Cardiac fibroblast (primary cell): ENCODE measurements at regions not wholly inside any gene's neighbourhood (a gene's known extent, or its start where the extent isn't known, plus 50 kb on each side); places are given as distances from the start of the nearest gene placed in this dataset.

Experiments used
- DNase-seq, 2 donors: peaks; one replicate each; pipeline versions ENCODE4 v3.0.0 to v3.0.0-alpha.2; 2010; ENCODE audit warnings: low read depth in 2 of 2
- H3K4me3 ChIP-seq, 2 donors: replicated peaks in 1 of 2; 1 replicate in 1 of 2; 2 replicates in 1 of 2; pipeline ENCODE4 v1.5.1; 2011; ENCODE audit warnings: low read depth in 2 of 2, low read length in 2 of 2, mild to moderate bottlenecking in 2 of 2, moderate library complexity in 1 of 2
- TF ChIP-seq, protein P1 (sequence below): IDR thresholded peaks from one replicate; pipeline ENCODE4 v1.5.1; 2011; ENCODE audit warnings: low read depth, mild to moderate bottlenecking, low read length, inconsistent platforms

DNA sequence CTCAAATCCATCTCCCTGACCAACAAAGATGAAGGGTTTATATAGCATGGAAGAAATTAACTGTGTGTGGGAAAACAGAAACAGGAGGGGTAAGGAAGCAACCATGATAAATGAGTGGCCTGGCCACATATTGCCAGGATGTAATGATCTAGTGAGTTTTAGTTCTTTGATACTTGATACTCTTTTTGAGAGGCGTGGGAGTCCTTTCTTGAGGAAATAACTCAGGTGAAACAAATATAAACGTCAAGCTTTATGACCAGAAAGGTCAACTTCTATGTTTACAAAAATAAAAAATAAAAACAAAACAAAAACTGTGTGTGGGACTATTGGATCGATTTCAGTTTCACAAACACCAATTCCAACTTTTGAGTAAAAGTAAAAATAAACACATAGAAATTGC lies 860.8 kb upstream of the B3GALT2 start:
- no peak for DNase-seq
- TF ChIP-seq, protein P1, sequence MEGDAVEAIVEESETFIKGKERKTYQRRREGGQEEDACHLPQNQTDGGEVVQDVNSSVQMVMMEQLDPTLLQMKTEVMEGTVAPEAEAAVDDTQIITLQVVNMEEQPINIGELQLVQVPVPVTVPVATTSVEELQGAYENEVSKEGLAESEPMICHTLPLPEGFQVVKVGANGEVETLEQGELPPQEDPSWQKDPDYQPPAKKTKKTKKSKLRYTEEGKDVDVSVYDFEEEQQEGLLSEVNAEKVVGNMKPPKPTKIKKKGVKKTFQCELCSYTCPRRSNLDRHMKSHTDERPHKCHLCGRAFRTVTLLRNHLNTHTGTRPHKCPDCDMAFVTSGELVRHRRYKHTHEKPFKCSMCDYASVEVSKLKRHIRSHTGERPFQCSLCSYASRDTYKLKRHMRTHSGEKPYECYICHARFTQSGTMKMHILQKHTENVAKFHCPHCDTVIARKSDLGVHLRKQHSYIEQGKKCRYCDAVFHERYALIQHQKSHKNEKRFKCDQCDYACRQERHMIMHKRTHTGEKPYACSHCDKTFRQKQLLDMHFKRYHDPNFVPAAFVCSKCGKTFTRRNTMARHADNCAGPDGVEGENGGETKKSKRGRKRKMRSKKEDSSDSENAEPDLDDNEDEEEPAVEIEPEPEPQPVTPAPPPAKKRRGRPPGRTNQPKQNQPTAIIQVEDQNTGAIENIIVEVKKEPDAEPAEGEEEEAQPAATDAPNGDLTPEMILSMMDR, result no peak
- no peak overlapping the region for H3K4me3 ChIP-seq

DNA sequence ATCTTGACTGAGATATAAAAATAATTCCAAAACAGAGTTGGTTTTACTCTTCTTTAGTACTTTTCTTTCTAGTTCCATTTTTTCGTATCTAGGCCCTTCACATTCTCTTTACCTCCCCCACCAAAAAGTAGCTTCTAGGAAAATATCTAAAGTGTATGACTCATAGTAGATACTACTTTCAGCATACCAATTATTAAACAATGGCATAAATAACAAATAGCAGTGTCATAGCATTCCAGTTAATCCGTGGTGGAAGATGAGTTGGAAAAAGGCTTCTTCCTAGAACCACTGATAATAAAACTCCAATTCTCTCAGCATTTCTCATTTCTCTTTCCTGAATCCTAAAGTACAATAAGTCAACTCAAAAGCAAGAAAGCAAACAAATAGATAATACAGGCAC lies 859.0 kb upstream of the B3GALT2 start:
- TF ChIP-seq, protein P1, result no peak
- DNase-seq, result peak; percentile 59 to 67
- H3K4me3 ChIP-seq, result no peak overlapping the region

DNA sequence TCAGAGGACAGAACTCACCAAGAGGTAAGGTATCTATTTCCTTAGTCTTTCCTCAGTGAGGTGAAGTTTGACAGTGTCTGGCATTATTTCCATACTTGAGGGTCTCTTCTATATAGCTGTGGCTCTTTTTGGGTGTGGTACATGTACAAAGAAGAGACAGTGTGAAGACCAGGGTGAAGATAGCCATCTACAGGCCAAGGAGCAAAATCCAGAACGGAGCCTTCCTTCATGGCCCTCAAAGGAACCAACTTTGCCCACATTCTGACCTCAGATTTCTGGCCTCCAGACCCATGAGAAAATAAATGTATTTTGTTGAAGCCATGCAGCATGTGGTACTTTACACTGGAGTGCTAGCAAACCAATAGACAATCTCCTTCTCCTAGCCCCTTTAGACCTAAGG lies 858.5 kb upstream of the B3GALT2 start:
- no peak overlapping the region for H3K4me3 ChIP-seq
- TF ChIP-seq, protein P1, result no peak
- no peak for DNase-seq

DNA sequence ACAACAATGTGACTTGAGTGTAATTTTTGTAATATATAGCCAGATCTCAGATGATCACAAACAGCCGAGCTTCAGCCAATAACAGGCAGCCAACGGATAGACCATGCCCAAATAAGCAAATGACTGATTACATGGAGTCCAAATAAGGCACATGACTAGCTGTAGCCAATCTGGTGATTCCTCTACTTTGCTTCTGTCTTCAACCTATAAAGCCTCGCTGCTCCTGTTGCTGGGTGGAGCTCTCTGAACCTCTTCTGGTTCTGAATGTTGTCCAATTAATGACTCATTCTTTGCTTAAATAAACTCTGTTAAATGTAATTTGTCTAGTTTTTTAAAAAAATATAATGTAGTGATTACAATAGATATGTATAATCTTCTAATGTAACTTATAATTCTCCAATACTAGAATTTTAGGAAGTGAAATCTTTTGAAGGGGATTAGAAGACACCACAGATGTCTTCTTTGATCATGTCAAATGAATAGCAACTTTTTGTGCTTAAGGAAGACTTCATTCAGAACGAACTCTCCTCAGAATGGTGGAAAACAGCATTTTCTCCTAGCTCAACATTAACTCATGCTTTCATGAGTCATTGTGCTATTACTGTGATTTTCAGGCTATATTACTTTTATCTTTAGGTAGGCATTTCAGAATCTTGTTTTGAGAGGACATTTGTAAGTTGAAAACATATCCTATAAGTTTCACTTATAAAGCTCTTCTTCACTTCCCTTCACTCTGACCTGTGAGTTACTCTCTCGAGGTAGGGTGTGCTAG lies 857.8 kb upstream of the B3GALT2 start:
- TF ChIP-seq, protein P1, result no peak
- DNase-seq, result peak; percentile 29 to 41
- no peak overlapping the region for H3K4me3 ChIP-seq

DNA sequence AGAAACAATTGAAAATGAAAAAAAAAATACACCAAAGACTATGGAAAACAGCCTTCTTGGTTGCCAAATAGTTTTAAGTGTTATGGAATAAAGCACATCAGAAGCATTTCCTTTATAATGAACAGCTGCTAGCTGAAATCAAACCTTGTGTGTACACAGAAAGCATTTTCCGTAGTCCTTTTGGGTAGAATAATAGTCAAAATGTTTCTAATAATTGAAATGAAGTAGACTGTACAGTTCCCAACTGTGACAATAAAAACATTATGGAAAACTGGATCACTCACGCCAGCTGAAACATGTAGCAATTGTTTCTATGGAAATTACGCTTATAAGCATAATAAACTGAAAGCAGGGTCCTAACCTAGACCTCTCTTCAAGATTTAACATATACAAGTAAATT lies 856.3 kb upstream of the B3GALT2 start:
- TF ChIP-seq, protein P1, result no peak
- no peak overlapping the region for H3K4me3 ChIP-seq
- DNase-seq, result no peak

DNA sequence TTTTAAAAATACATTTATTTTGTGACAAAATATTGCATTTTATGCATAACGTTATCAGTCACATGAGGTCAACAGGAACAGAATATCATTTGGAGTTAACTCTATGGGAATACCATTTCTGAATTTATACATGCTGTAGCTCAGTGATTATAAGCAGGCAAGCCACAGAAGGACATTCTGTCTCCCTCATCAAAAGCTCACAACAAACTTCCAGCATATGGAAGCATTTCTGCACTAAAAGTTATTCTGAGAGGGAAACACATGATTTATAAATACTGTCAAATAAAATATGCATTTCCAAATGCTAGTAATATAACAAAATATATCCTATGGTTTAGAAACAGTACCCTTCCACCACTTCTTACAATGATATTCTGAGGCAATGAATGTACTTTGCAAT lies 854.1 kb upstream of the B3GALT2 start:
- TF ChIP-seq, protein P1, result no peak
- H3K4me3 ChIP-seq, result no peak overlapping the region
- no peak for DNase-seq

DNA sequence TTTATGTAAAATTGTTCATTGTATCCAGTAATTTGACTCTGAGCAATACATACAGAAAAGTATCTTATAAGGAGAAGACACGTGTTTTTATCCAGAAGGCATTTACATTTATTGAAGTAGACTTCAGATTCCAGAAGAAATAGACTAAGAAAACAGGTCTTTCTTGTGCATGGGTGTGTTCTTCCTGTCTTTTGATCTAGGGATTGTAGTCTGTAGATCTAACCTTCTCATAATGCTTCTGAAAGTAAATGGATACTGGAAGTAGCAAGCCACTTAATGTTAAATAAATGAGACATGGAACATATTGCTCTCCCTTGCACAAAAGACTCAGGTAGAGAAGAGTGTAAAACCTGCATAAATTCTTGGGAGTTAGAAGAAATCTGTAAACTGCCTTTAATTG lies 853.2 kb upstream of the B3GALT2 start:
- H3K4me3 ChIP-seq, result no peak overlapping the region
- TF ChIP-seq, protein P1, result no peak
- no peak for DNase-seq
